Suppressor macrophage treated with lipopolysaccharide for 1 hour (primary cell): ENCODE measurements at regions not wholly inside any gene's neighbourhood (a gene's known extent, or its start where the extent isn't known, plus 50 kb on each side); places are given as distances from the start of the nearest gene placed in this dataset.
"Not testable (repeated sequence)": the region's sequence is repeated elsewhere in the genome, so short reads cannot be mapped to it uniquely, and the experiment has no call there.

ENCODE experiments used
- DNase-seq, 3 donors: peaks; one replicate each; pipeline ENCODE4 v3.0.0-alpha.2; 2020 to 2022

- DNase-seq = no peak
Observed at GRCh38 chr12:85425926-85426325, 145.9 kb downstream of the ALX1 start.

DNA sequence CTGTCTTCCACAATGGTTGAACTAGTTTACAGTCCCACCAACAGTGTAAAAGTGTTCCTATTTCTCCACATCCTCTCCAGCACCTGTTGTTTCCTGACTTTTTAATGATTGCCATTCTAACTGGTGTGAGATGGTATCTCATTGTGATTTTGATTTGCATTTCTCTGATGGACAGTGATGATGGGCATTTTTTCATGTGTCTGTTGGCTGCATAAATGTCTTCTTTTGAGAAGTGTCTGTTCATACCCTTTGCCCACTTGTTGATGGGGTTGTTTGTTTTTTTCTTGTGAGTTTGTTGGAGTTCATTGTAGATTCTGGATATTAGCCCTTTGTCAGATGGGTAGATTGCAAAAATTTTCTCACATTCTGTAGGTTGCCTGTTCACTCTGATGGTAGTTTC, 153.1 kb downstream of the ALX1 start:
- DNase-seq = not testable (repeated sequence)

DNA sequence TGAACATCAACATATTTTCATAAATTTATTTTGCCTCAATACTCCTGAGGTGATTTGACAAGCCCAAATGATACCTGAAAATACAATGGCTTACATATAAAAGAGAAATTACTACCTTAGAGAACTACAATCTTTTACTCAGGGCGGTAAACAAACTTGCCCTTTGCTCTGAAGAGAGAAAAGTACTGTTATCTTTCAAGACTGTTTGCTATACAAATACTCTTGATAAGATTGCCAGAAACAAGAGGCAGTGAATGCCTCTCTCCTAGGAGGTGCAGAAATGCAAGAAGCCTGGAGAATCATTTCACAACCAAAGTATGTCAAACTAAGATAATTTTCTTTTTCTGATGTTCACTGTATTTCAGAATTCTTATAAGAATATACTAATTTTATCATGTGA, 160.3 kb downstream of the ALX1 start:
- no peak for DNase-seq

DNA sequence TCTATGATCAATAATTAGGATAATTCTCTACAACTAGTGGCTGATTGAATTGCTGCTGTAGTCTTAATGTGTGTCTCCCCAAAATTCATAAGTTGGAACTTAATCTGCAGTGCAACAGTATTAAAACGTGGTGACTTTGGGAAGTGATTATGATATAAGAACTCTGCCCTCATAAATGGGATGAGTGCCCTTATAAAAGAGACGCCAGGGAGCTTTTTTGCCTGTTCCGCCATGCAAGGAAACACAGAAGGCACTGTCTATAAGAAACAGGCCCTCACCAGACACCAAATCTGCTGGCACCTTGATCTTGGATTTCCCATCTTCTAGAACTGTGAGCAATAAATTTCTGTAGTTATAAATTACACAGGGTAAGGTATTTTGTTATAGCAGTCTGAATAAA, 161.0 kb downstream of the ALX1 start:
- no peak for DNase-seq

DNA sequence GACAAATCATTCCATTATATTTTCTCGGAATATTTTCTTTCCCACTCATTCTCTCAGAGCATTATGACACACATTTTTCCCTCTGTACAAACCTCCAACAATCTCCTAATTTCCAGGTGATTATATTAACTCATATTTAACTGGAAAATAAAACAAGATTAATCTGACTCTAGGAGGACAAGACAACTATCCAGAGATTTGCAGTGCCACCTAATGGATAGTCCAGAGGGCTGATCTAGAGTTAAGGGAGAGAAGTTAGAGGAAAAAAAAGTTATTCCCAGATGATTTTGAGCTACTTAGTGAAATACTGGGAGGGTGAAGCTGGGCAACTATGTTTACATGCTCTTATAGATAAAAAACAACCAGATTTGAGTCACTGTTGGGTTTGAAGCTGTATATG, 161.7 kb downstream of the ALX1 start:
- no peak for DNase-seq

DNA sequence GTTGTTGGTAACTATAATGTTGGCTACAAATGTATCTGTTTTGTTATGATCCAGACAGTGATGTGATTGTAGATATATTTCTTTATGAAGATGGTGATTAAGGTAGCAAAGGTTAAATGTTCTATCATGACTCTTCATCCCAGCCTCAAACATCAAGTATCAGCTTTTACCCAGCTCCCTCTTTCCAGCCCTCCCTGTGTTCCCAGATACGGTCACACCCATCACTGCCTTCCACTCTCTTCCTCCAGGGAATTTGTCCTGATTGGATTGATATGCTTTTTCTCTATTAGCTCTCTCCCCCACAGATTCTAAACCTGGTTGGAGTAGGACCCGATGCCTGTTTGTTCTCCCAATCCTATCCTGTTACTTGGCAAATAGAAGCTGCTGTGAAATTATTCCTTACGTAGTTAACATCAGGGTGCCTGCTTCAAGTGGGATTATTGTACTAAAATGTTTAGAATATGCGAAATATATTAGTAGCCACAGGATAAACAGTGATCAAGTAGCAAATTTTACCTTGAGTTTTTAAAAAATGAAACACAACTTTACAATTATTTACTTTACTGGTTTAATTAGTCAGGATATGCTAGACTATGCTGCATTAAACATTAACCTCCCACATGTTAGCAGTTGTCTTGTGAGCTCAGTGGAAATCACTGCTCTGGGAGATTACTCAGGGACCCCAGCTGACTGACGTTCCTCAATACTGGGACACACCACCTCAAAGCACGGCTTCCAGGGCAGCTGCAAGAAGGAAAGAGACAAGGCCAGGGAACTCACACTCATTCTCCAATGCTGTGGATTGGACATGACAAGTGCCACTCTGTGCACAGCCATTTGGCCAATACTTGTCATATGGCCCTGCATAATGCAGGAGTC, 165.3 kb downstream of the ALX1 start:
- DNase-seq = no peak

- no peak for DNase-seq
Observed at GRCh38 chr12:85448031-85448430, 168.0 kb downstream of the ALX1 start.

GRCh38 chr12:85448548-85449139, 168.6 kb downstream of the ALX1 start:
- DNase-seq = peak in 2 of 3 donors; percentile 19 to 20

DNA sequence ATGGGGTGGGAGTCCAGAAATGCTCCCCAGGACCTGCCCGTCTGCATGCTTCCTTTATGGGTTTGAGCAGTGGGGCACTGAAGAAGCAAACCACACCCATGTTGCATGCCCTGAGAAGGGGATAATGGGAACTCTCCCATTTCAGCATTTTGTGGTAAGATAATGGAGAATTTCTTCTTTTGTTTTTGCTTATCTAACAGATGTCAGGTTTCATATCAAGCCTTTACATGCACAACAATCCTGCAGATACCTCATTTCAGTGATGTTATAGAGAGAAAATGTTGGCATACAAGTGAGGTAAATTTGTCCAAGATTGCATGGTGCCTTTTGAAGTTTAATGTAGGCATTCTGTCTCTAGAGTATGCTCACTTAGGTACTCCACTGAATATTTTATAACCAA, 177.0 kb downstream of the ALX1 start:
- DNase-seq = no peak

- DNase-seq = no peak
Observed at GRCh38 chr12:85461127-85461526, 181.1 kb downstream of the ALX1 start.

GRCh38 chr12:85462888-85463287, 182.9 kb downstream of the ALX1 start:
- DNase-seq = no peak

DNA sequence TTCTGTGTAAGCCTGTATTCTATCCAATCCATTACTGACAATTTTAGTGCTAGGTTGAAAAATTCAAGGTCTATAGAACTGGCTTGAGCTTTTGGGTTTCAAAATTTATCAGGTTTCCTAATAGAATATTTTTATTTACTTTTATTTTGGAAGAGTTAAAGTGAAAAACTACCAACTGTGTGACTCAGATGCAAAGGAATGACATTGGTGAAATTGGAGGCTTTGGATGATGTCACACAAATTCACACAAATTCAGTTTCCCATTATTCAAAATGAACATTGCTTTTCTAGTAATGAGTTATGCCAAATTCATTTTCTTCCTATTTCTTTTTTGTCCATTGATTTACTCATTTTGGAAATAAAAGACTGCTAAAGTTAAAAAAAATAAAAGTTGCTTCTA, 186.9 kb downstream of the ALX1 start:
- DNase-seq = no peak

GRCh38 chr12:85468356-85469157, 188.5 kb downstream of the ALX1 start:
- DNase-seq = peak; percentile 71 to 84 (median 80)

GRCh38 chr12:85469158-85470086, 189.4 kb downstream of the ALX1 start:
- DNase-seq = not testable (repeated sequence)

- DNase-seq = not testable (repeated sequence)
Observed at GRCh38 chr12:85475277-85475676, 195.3 kb downstream of the ALX1 start.

DNA sequence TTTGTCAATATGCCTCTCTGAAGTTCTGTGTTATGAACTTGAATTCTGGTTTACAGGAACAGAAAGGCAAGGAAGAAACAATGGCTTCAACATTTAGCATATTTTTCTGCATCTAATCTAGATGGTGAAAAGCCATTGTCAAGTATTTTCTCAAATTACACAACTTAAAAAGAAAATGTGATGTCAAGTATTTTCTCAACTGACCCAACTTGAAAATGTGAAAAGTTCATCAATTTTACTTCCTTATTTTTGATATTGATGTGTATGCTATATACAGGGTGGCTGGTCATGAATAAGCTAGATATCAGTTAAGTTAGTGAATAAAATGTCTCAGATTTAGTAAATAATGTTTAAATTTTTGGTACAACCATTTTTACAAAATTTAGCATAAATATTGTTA, 196.7 kb downstream of the ALX1 start:
- DNase-seq = peak in 2 of 3 donors; percentile 71 to 72

DNA sequence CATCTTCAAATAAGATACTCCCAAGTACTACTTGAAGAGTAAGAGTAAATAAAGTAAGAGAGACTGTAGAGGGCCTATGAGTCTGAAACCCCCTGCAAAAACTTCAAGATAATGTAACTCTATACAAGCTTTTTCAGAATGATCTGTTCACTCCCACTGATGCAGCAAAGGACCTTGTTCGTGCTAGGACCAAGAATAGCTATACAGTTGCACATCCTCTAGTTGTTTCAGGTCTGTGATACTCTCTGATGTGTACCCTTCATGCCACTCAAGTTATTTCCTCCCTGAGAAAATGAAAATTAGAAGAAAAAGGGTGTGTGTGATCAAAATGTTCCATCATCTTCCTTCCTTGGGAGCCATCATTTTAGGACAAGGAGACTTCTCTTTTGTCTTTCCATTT, 204.4 kb downstream of the ALX1 start:
- no peak for DNase-seq

GRCh38 chr12:85489194-85489593, 209.2 kb downstream of the ALX1 start:
- no peak for DNase-seq

- DNase-seq = no peak
Observed at GRCh38 chr12:85504164-85504563, 224.1 kb downstream of the ALX1 start.

DNA sequence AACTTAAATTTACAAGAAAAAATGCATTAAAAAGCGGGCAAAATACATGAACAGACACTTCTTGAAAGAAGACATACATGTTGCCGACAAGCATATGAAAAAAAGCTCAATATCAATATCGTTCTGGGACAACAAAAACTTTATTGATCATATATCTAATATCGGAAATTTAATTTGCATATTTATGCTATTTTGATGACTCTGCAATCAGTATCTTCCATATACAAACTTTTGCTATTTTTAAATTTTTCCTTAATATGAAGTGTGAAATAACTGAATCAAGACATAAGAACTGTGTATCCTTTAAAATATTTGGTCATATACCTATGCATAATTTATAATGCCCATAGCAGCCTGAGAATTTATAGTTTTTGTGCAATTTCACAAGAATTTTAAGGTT, 224.6 kb downstream of the ALX1 start:
- no peak for DNase-seq

DNA sequence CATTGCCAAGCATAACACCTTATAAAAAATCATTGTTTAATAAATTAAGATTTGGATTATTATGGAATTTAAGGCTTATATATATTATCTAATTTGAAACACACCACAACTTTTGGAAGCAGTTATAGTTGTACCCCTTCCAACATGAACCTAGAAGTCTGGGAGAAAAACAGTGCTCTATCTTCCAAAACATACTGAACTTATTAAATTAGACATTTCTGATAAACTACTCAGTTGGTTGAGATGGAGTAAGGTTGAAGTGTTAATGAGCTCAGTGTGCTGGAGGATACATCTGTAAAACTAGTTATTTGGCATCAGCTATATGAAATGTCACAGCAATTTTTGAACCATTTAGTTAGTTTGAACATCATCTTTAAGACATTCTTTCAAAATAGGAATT, 227.4 kb downstream of the ALX1 start:
- no peak for DNase-seq

GRCh38 chr12:85509081-85509856, 229.2 kb downstream of the ALX1 start:
- DNase-seq = no peak
